Panc1 (cell line): ENCODE measurements at regions not wholly inside any gene's neighbourhood (a gene's known extent, or its start where the extent isn't known, plus 50 kb on each side); places are given as distances from the start of the nearest gene placed in this dataset.

ENCODE experiments used
- ATAC-seq: fragments of 200-7000 bp; cut with Tn5 transposase; 2 replicates; pipeline ENCODE4 v1.9.1; 2020; ENCODE audit warnings: mild to moderate bottlenecking, moderate library complexity
- BruUV-seq: library from RNA; stranded (reverse); fragments of 400-500 nt; replicated peaks from 2 replicates; lab custom pipeline; 2021; lab: Mats Ljungman, UMichigan
- CTCF ChIA-PET: fragments of 300-600 bp; sonication (Branson Sonifier 250); formaldehyde crosslinking; loops from one replicate; lab custom pipeline; 2022; ENCODE audit warnings: antibody characterized with exemption; lab: Charles Lee
- POLR2A ChIA-PET: fragments of 300-600 bp; sonication (Branson Sonifier 250); formaldehyde crosslinking; loops from one replicate; lab custom pipeline; 2022; ENCODE audit warnings: antibody characterized with exemption; lab: Charles Lee
- DNase-seq: peaks from one replicate; pipeline ENCODE4 v3.0.0-alpha.2; 2010; ENCODE audit warnings: low read depth, low spot score
- H3K27ac ChIP-seq: 2 replicates; pipeline ENCODE4 v1.5.1; 2011; ENCODE audit warnings: mild to moderate bottlenecking, low read length, inconsistent platforms
- H3K27me3 ChIP-seq: fragments of 200-500 bp; sonication (Bioruptor generic); 2 replicates; pipeline ENCODE4 v1.6.0; 2014; ENCODE audit warnings: low read length, inconsistent platforms; ENCODE audit not compliant: control insufficient read depth, insufficient read depth
- H3K36me3 ChIP-seq: fragments of 200-500 bp; sonication (Bioruptor generic); 2 replicates; pipeline ENCODE4 v1.5.1; 2014; ENCODE audit warnings: inconsistent platforms, mild to moderate bottlenecking, low read length, moderate library complexity; ENCODE audit not compliant: control insufficient read depth, insufficient read depth
- H3K4me1 ChIP-seq: 2 replicates; pipeline ENCODE4 v1.5.1; 2011; ENCODE audit warnings: inconsistent platforms, mild to moderate bottlenecking, low read length, moderate library complexity; ENCODE audit not compliant: control insufficient read depth, insufficient read depth
- H3K4me3 ChIP-seq, 2 experiments: 2 replicates each; pipeline ENCODE4 v1.5.1; 2011 to 2012; ENCODE audit warnings: low read depth in 2 of 2, low read length in 2 of 2, mild to moderate bottlenecking in 2 of 2, inconsistent platforms in 1 of 2, moderate library complexity in 1 of 2
- H3K9me3 ChIP-seq: fragments of 200-500 bp; sonication (Bioruptor generic); 2 replicates; pipeline ENCODE4 v1.5.1; 2014; ENCODE audit warnings: low read depth, mild to moderate bottlenecking, inconsistent platforms, low read length, moderate library complexity; ENCODE audit not compliant: control insufficient read depth, insufficient read depth
- SIN3A ChIP-seq: IDR thresholded peaks from 2 replicates; pipeline ENCODE4 v1.6.1; 2012; ENCODE audit warnings: low read depth, mild to moderate bottlenecking, low read length, moderate library complexity, borderline replicate concordance; ENCODE audit not compliant: insufficient read depth
- in situ Hi-C: cut with HindIII; loops from 2 replicates; pipeline ENCODE4 v1.10.0; 2016; ENCODE audit warnings: low sequenced_read_pairs, low pct_unique_long_range_greater_than_20kb
- intact Hi-C: fragments of 100-400 bp; cut with micrococcal nuclease; formaldehyde crosslinking; loops from one replicate; pipeline ENCODE4 v1.10.0; 2022; ENCODE audit not compliant: unreplicated experiment
- TF ChIP-seq, protein P1 (sequence below), 2 experiments: IDR thresholded peaks; 2 replicates each; pipeline ENCODE4 v1.6.1; 2011 to 2012; ENCODE audit warnings: low read depth in 2 of 2, control low read depth in 1 of 2, low read length in 1 of 2, mild to moderate bottlenecking in 1 of 2, moderate library complexity in 1 of 2; ENCODE audit not compliant: insufficient read depth in 1 of 2
- TF ChIP-seq, protein P2 (sequence below): fragments of 450-650 bp; IDR thresholded peaks from 2 replicates; pipeline ENCODE4 v1.5.1; 2017; ENCODE audit warnings: mild to moderate bottlenecking

DNA sequence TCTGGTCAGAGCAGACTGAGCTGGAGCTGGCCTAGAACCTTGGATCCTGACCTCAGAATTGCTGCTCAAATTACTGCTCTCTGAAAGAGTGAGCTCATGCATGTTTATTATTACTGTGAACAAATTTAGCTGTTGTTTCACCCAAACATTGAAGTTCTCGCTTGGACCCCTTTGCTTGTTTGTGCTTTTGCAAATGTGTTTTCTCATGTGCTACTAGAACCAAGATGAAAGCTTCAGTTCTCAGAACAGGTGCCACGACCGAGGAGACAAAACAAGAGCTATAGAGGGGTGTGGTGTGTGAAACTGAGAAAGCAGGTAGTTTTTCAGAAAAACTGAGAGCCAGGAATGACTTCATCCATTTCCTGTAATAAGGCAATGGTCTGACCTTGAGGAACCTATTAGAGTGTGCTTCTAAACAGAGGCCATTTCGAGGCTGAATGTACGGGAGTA lies 50.0 kb upstream of the ESR1 start:
- ATAC-seq (no peak), DNase-seq (no peak)
- H3K36me3 ChIP-seq, result no peaks in the 10 kb centered on the region
- no peak overlapping the region for H3K27ac ChIP-seq
- H3K9me3 ChIP-seq, result no peaks in the 10 kb centered on the region
- intact Hi-C loops, result no loop called here
- BruUV-seq, result no TSS peak
- CTCF ChIA-PET, result no interaction called here
- in situ Hi-C loops, result no loop called here
- TF ChIP-seq, protein P1, sequence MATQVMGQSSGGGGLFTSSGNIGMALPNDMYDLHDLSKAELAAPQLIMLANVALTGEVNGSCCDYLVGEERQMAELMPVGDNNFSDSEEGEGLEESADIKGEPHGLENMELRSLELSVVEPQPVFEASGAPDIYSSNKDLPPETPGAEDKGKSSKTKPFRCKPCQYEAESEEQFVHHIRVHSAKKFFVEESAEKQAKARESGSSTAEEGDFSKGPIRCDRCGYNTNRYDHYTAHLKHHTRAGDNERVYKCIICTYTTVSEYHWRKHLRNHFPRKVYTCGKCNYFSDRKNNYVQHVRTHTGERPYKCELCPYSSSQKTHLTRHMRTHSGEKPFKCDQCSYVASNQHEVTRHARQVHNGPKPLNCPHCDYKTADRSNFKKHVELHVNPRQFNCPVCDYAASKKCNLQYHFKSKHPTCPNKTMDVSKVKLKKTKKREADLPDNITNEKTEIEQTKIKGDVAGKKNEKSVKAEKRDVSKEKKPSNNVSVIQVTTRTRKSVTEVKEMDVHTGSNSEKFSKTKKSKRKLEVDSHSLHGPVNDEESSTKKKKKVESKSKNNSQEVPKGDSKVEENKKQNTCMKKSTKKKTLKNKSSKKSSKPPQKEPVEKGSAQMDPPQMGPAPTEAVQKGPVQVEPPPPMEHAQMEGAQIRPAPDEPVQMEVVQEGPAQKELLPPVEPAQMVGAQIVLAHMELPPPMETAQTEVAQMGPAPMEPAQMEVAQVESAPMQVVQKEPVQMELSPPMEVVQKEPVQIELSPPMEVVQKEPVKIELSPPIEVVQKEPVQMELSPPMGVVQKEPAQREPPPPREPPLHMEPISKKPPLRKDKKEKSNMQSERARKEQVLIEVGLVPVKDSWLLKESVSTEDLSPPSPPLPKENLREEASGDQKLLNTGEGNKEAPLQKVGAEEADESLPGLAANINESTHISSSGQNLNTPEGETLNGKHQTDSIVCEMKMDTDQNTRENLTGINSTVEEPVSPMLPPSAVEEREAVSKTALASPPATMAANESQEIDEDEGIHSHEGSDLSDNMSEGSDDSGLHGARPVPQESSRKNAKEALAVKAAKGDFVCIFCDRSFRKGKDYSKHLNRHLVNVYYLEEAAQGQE (IDR thresholded peaks at IDR 0.05; ENCODE audit: insufficient read depth in 1 of 2, low read depth in 2 of 2, low read length in 1 of 2), result no peak
- no peak for TF ChIP-seq SIN3A
- TF ChIP-seq, protein P2, sequence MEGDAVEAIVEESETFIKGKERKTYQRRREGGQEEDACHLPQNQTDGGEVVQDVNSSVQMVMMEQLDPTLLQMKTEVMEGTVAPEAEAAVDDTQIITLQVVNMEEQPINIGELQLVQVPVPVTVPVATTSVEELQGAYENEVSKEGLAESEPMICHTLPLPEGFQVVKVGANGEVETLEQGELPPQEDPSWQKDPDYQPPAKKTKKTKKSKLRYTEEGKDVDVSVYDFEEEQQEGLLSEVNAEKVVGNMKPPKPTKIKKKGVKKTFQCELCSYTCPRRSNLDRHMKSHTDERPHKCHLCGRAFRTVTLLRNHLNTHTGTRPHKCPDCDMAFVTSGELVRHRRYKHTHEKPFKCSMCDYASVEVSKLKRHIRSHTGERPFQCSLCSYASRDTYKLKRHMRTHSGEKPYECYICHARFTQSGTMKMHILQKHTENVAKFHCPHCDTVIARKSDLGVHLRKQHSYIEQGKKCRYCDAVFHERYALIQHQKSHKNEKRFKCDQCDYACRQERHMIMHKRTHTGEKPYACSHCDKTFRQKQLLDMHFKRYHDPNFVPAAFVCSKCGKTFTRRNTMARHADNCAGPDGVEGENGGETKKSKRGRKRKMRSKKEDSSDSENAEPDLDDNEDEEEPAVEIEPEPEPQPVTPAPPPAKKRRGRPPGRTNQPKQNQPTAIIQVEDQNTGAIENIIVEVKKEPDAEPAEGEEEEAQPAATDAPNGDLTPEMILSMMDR, result no peak
- H3K27me3 ChIP-seq, result no peaks in the 10 kb centered on the region
- H3K4me3 ChIP-seq, result no peak overlapping the region
- H3K4me1 ChIP-seq, result no peaks in the 10 kb centered on the region
- POLR2A ChIA-PET, result no interaction called here
